Neural cell (in vitro differentiated cells): ENCODE measurements at regions not wholly inside any gene's neighbourhood (a gene's known extent, or its start where the extent isn't known, plus 50 kb on each side); places are given as distances from the start of the nearest gene placed in this dataset.

Experiments used
- CTCF ChIP-seq: fragments of 450-650 bp; IDR thresholded peaks from 2 replicates; pipeline ENCODE4 v1.5.1; 2014; ENCODE audit warnings: antibody characterized with exemption, mild to moderate bottlenecking, moderate library complexity; ENCODE audit not compliant: poor library complexity, severe bottlenecking
- EP300 ChIP-seq: fragments of 450-650 bp; conservative IDR thresholded peaks from 2 replicates; pipeline ENCODE4 v1.6.1; 2014; ENCODE audit warnings: antibody characterized with exemption, mild to moderate bottlenecking, moderate library complexity; ENCODE audit not compliant: poor library complexity, severe bottlenecking
- EZH2 ChIP-seq: fragments of 200-600, 300-800 bp; shearing (Covaris generic), sonication (generic); IDR thresholded peaks from 2 replicates; pipeline ENCODE4 v1.6.1; 2014; ENCODE audit warnings: antibody characterized with exemption, low read length, borderline replicate concordance, mild to moderate bottlenecking; ENCODE audit not compliant: insufficient read depth, poor library complexity, severe bottlenecking
- POLR2AphosphoS5 ChIP-seq: IDR thresholded peaks from 2 replicates; pipeline ENCODE4 v1.6.1; 2012
- RAD21 ChIP-seq: fragments of 450-650 bp; conservative IDR thresholded peaks from 2 replicates; pipeline ENCODE4 v1.6.1; 2014; ENCODE audit warnings: antibody characterized with exemption, mild to moderate bottlenecking, moderate library complexity
- REST ChIP-seq: IDR thresholded peaks from 2 replicates; pipeline ENCODE4 v1.6.1; 2012; ENCODE audit warnings: borderline replicate concordance
- SMC3 ChIP-seq: fragments of 450-650 bp; conservative IDR thresholded peaks from 2 replicates; pipeline ENCODE4 v1.6.1; 2014; ENCODE audit warnings: antibody characterized with exemption, mild to moderate bottlenecking, moderate library complexity; ENCODE audit not compliant: poor library complexity
- TAF1 ChIP-seq: IDR thresholded peaks from 2 replicates; pipeline ENCODE4 v1.6.1; 2012; ENCODE audit warnings: low read depth

- TF ChIP-seq CTCF: no peak
- TF ChIP-seq TAF1: no peak
- TF ChIP-seq POLR2AphosphoS5: no peak
- TF ChIP-seq EP300: no peak
- no peak for TF ChIP-seq EZH2
- no peak for TF ChIP-seq REST
- TF ChIP-seq RAD21: no peak
- TF ChIP-seq SMC3: no peak
Measured at GRCh38 chr4:187668526-187669082, 327.0 kb upstream of the ZFP42 start.
